ENCODE measurements at regions not wholly inside any gene's neighbourhood (a gene's known extent, or its start where the extent isn't known, plus 50 kb on each side); places are given as distances from the start of the nearest gene placed in this dataset.

DNA sequence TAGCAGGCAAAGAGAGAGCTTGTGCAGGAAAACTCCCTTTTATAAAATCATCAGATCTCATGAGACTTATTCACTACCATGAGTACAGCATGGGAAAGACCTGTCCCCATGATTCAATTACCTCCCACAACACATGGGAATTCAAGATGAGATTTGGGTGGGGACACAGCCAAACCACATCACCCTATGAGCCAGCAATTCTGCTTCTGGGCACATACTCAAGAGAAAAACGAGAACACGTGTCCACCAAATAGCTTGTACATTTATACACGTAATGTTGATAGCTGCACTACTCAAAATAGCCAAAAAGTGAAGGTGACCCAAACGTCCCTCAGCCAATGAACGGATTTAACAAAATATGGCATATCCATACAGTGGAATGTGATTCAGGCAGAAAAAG, 94.5 kb upstream of the DHRSX start:
- TF ChIP-seq, protein P1, sequence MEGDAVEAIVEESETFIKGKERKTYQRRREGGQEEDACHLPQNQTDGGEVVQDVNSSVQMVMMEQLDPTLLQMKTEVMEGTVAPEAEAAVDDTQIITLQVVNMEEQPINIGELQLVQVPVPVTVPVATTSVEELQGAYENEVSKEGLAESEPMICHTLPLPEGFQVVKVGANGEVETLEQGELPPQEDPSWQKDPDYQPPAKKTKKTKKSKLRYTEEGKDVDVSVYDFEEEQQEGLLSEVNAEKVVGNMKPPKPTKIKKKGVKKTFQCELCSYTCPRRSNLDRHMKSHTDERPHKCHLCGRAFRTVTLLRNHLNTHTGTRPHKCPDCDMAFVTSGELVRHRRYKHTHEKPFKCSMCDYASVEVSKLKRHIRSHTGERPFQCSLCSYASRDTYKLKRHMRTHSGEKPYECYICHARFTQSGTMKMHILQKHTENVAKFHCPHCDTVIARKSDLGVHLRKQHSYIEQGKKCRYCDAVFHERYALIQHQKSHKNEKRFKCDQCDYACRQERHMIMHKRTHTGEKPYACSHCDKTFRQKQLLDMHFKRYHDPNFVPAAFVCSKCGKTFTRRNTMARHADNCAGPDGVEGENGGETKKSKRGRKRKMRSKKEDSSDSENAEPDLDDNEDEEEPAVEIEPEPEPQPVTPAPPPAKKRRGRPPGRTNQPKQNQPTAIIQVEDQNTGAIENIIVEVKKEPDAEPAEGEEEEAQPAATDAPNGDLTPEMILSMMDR (IDR thresholded peaks at IDR 0.05): no peak
- no peak for TF ChIP-seq EZH2 (IDR thresholded peaks at IDR 0.05; ENCODE audit: borderline replicate concordance, insufficient read depth, low read depth, low read length, poor library complexity, severe bottlenecking)
